Immature natural killer cell (primary cell): ENCODE measurements at regions not wholly inside any gene's neighbourhood (a gene's known extent, or its start where the extent isn't known, plus 50 kb on each side); places are given as distances from the start of the nearest gene placed in this dataset.
"Not testable (repeated sequence)": the region's sequence is repeated elsewhere in the genome, so short reads cannot be mapped to it uniquely, and the experiment has no call there.

Source experiments
- DNase-seq, 3 donors: peaks; one replicate each; pipeline ENCODE4 v3.0.0; 2022; ENCODE audit warnings: mixed read lengths in 1 of 3
- H3K27ac Mint-ChIP-seq, 6 donors: one replicate each; pipeline ENCODE4 v1.8.0; 2020; ENCODE audit warnings: mixed read lengths in 6 of 6, mild to moderate bottlenecking in 5 of 6, inconsistent platforms in 4 of 6, moderate library complexity in 3 of 6
- H3K27me3 Mint-ChIP-seq, 3 donors: one replicate each; pipeline ENCODE4 v1.8.0; 2020 to 2021; ENCODE audit warnings: low read depth in 3 of 3, mild to moderate bottlenecking in 3 of 3, mixed read lengths in 3 of 3, moderate library complexity in 3 of 3, inconsistent platforms in 1 of 3
- H3K36me3 Mint-ChIP-seq, 3 donors: one replicate each; pipeline ENCODE4 v1.8.0; 2020; ENCODE audit warnings: mixed read lengths in 3 of 3, inconsistent platforms in 2 of 3, mild to moderate bottlenecking in 2 of 3
- H3K4me1 Mint-ChIP-seq, 2 donors: one replicate each; pipeline ENCODE4 v1.8.0; 2020; ENCODE audit warnings: inconsistent platforms in 2 of 2, mild to moderate bottlenecking in 2 of 2, mixed read lengths in 2 of 2, moderate library complexity in 1 of 2
- H3K4me3 Mint-ChIP-seq, 5 donors: one replicate each; pipeline ENCODE4 v1.8.0; 2020; ENCODE audit warnings: mild to moderate bottlenecking in 5 of 5, mixed read lengths in 5 of 5, inconsistent platforms in 3 of 5, moderate library complexity in 3 of 5
- H3K9me3 Mint-ChIP-seq, 6 donors: one replicate each; pipeline ENCODE4 v1.8.0; 2020; ENCODE audit warnings: mild to moderate bottlenecking in 6 of 6, mixed read lengths in 6 of 6, inconsistent platforms in 4 of 6, moderate library complexity in 3 of 6

- Mint-ChIP-seq H3K27ac (no peak overlapping the region), H3K4me1 (no peaks in the 10 kb centered on the region), H3K36me3 (peaks cover 0 to 4% (median 0%) of the 10 kb centered on the region in 3 donors), H3K27me3 (no peaks in the 10 kb centered on the region), H3K4me3 (no peak overlapping the region), H3K9me3 (peaks cover 11 to 51% (median 16%) of the 10 kb centered on the region in 6 donors)
- no peak for DNase-seq
Observed at GRCh38 chr6:102895683-102896082, 1502.2 kb downstream of the GRIK2 start.

- DNase-seq = no peak
- Mint-ChIP-seq H3K4me3 (no peak overlapping the region), H3K36me3 (no peaks in the 10 kb centered on the region), H3K27me3 (no peaks in the 10 kb centered on the region), H3K27ac (no peak overlapping the region), H3K9me3 (peaks cover 0 to 51% (median 13%) of the 10 kb centered on the region in 6 donors), H3K4me1 (no peaks in the 10 kb centered on the region)
Observed at GRCh38 chr6:102885165-102885564, 1491.7 kb downstream of the GRIK2 start.

- DNase-seq = no peak
- Mint-ChIP-seq H3K36me3 (no peaks in the 10 kb centered on the region), H3K27me3 (no peaks in the 10 kb centered on the region), H3K27ac (no peak overlapping the region), H3K4me3 (no peak overlapping the region), H3K9me3 (peaks cover 5 to 25% (median 10%) of the 10 kb centered on the region in 6 donors), H3K4me1 (no peaks in the 10 kb centered on the region)
Observed at GRCh38 chr6:102853249-102853955, 1459.9 kb downstream of the GRIK2 start.

GRCh38 chr6:102848796-102849195 lies 1455.3 kb downstream of the GRIK2 start:
- H3K27me3 Mint-ChIP-seq = peaks cover 0 to 2% (median 0%) of the 10 kb centered on the region in 3 donors
- no peak overlapping the region for H3K27ac Mint-ChIP-seq
- DNase-seq = no peak
- H3K4me1 Mint-ChIP-seq = no peaks in the 10 kb centered on the region
- H3K9me3 Mint-ChIP-seq = peaks cover 2 to 19% (median 9%) of the 10 kb centered on the region in 6 donors
- H3K36me3 Mint-ChIP-seq = no peaks in the 10 kb centered on the region
- no peak overlapping the region for H3K4me3 Mint-ChIP-seq

- H3K4me1 Mint-ChIP-seq = no peaks in the 10 kb centered on the region
- H3K4me3 Mint-ChIP-seq = no peak overlapping the region
- H3K9me3 Mint-ChIP-seq = peaks cover 2 to 14% (median 8%) of the 10 kb centered on the region in 6 donors
- no peak overlapping the region for H3K27ac Mint-ChIP-seq
- H3K36me3 Mint-ChIP-seq = no peaks in the 10 kb centered on the region
- no peak for DNase-seq
- H3K27me3 Mint-ChIP-seq = peaks cover 0 to 2% (median 0%) of the 10 kb centered on the region in 3 donors
Observed at GRCh38 chr6:102848210-102848609, 1454.7 kb downstream of the GRIK2 start.

- Mint-ChIP-seq H3K27ac (no peak overlapping the region), H3K4me1 (no peaks in the 10 kb centered on the region), H3K9me3 (peaks cover 0 to 11% (median 6%) of the 10 kb centered on the region in 6 donors), H3K36me3 (no peaks in the 10 kb centered on the region), H3K27me3 (peaks cover 0 to 2% (median 0%) of the 10 kb centered on the region in 3 donors), H3K4me3 (no peak overlapping the region)
- DNase-seq = no peak
Observed at GRCh38 chr6:102841060-102841459, 1447.6 kb downstream of the GRIK2 start.

- Mint-ChIP-seq H3K27me3 (no peaks in the 10 kb centered on the region), H3K27ac (no peak overlapping the region), H3K9me3 (peaks cover 2 to 19% (median 17%) of the 10 kb centered on the region in 6 donors), H3K4me3 (no peak overlapping the region), H3K36me3 (peaks cover 0 to 3% (median 0%) of the 10 kb centered on the region in 3 donors), H3K4me1 (no peaks in the 10 kb centered on the region)
- DNase-seq = no peak
Observed at GRCh38 chr6:102832021-102832420, 1438.5 kb downstream of the GRIK2 start.

GRCh38 chr6:102820098-102820497 lies 1426.6 kb downstream of the GRIK2 start:
- Mint-ChIP-seq H3K27ac (no peak overlapping the region), H3K36me3 (no peaks in the 10 kb centered on the region), H3K27me3 (peaks cover 0 to 1% (median 0%) of the 10 kb centered on the region in 3 donors), H3K9me3 (peaks cover 2 to 19% (median 7%) of the 10 kb centered on the region in 6 donors), H3K4me1 (no peaks in the 10 kb centered on the region), H3K4me3 (no peak overlapping the region)
- DNase-seq = no peak

- Mint-ChIP-seq H3K4me3 (no peak overlapping the region), H3K9me3 (peaks cover 0 to 24% (median 8%) of the 10 kb centered on the region in 6 donors), H3K4me1 (no peaks in the 10 kb centered on the region), H3K36me3 (no peaks in the 10 kb centered on the region), H3K27me3 (peaks cover 0 to 1% (median 0%) of the 10 kb centered on the region in 3 donors), H3K27ac (no peak overlapping the region)
- DNase-seq = no peak
Observed at GRCh38 chr6:102815207-102815606, 1421.7 kb downstream of the GRIK2 start.

GRCh38 chr6:102813489-102814275 lies 1420.2 kb downstream of the GRIK2 start:
- no peak for DNase-seq
- Mint-ChIP-seq H3K4me3 (no peak overlapping the region), H3K4me1 (no peaks in the 10 kb centered on the region), H3K36me3 (no peaks in the 10 kb centered on the region), H3K27me3 (peaks cover 0 to 1% (median 0%) of the 10 kb centered on the region in 3 donors), H3K27ac (no peak overlapping the region), H3K9me3 (peaks cover 2 to 23% (median 8%) of the 10 kb centered on the region in 6 donors)

- H3K4me1 Mint-ChIP-seq = no peaks in the 10 kb centered on the region
Observed at GRCh38 chr6:102812242-102812641, 1418.7 kb downstream of the GRIK2 start.

GRCh38 chr6:102808944-102809505 lies 1415.5 kb downstream of the GRIK2 start:
- H3K36me3 Mint-ChIP-seq = not testable (repeated sequence)

More at GRCh38 chr6:102812242-102812641, 1418.7 kb downstream of the GRIK2 start:
- no peak for DNase-seq
- H3K27me3 Mint-ChIP-seq = peaks cover 0 to 2% (median 0%) of the 10 kb centered on the region in 3 donors
- peaks cover 7 to 24% (median 11%) of the 10 kb centered on the region in 6 donors for H3K9me3 Mint-ChIP-seq
- H3K4me3 Mint-ChIP-seq = no peak overlapping the region
- H3K36me3 Mint-ChIP-seq = no peaks in the 10 kb centered on the region
- H3K27ac Mint-ChIP-seq = no peak overlapping the region

GRCh38 chr6:102799051-102799450 lies 1405.5 kb downstream of the GRIK2 start:
- no peaks in the 10 kb centered on the region for H3K36me3 Mint-ChIP-seq
- no peak overlapping the region for H3K27ac Mint-ChIP-seq
- H3K27me3 Mint-ChIP-seq = no peaks in the 10 kb centered on the region
- peaks cover 4 to 26% (median 15%) of the 10 kb centered on the region in 6 donors for H3K9me3 Mint-ChIP-seq
- H3K4me1 Mint-ChIP-seq = no peaks in the 10 kb centered on the region
- no peak for DNase-seq
- H3K4me3 Mint-ChIP-seq = no peak overlapping the region

More at GRCh38 chr6:102808944-102809505, 1415.5 kb downstream of the GRIK2 start:
- peaks cover 4 to 37% (median 23%) of the 10 kb centered on the region in 6 donors for H3K9me3 Mint-ChIP-seq
- H3K4me1 Mint-ChIP-seq, H3K4me3 Mint-ChIP-seq, H3K27ac Mint-ChIP-seq, DNase-seq, H3K27me3 Mint-ChIP-seq: not testable (repeated sequence)

- no peaks in the 10 kb centered on the region for H3K4me1 Mint-ChIP-seq
- H3K9me3 Mint-ChIP-seq = peaks cover 4 to 26% (median 15%) of the 10 kb centered on the region in 6 donors
- no peaks in the 10 kb centered on the region for H3K27me3 Mint-ChIP-seq
- H3K4me3 Mint-ChIP-seq = no peak overlapping the region
- H3K36me3 Mint-ChIP-seq = no peaks in the 10 kb centered on the region
- H3K27ac Mint-ChIP-seq = no peak overlapping the region
- no peak for DNase-seq
Observed at GRCh38 chr6:102798636-102799035, 1405.1 kb downstream of the GRIK2 start.
